ENCODE measurements at regions not wholly inside any gene's neighbourhood (a gene's known extent, or its start where the extent isn't known, plus 50 kb on each side); places are given as distances from the start of the nearest gene placed in this dataset.

GRCh38 chr4:151606061-151606460 is 154.7 kb downstream of the GATB start:
- Mint-ChIP-seq H3K27me3 (peaks cover 8 to 21% (median 15%) of the 10 kb centered on the region in 3 donors), H3K4me3 (no peak overlapping the region), H3K27ac (no peak overlapping the region), H3K4me1 (no peaks in the 10 kb centered on the region), H3K9me3 (peaks cover 0 to 1% (median 0%) of the 10 kb centered on the region in 7 donors), H3K36me3 (no peaks in the 10 kb centered on the region)
- no peak for DNase-seq
- no peak for ATAC-seq (ENCODE audit: low read depth in 2 of 2)

- Mint-ChIP-seq H3K9me3 (no peaks in the 10 kb centered on the region), H3K4me3 (no peak overlapping the region), H3K27me3 (peaks cover 8 to 18% (median 10%) of the 10 kb centered on the region in 3 donors)
Measured at GRCh38 chr4:151610229-151610628, 150.6 kb downstream of the GATB start.

GRCh38 chr4:151611960-151612359 is 148.8 kb downstream of the GATB start:
- H3K27ac Mint-ChIP-seq, result no peak overlapping the region
- no peaks in the 10 kb centered on the region for H3K4me1 Mint-ChIP-seq
- DNase-seq, result no peak
- H3K36me3 Mint-ChIP-seq, result no peaks in the 10 kb centered on the region
- H3K9me3 Mint-ChIP-seq, result no peaks in the 10 kb centered on the region
- peaks cover 8 to 24% (median 10%) of the 10 kb centered on the region in 3 donors for H3K27me3 Mint-ChIP-seq
- ATAC-seq (ENCODE audit: low read depth in 2 of 2), result no peak
- H3K4me3 Mint-ChIP-seq, result no peak overlapping the region

More at GRCh38 chr4:151610229-151610628, 150.6 kb downstream of the GATB start:
- Mint-ChIP-seq H3K4me1 (no peaks in the 10 kb centered on the region), H3K27ac (no peak overlapping the region), H3K36me3 (no peaks in the 10 kb centered on the region)
- ATAC-seq (ENCODE audit: low read depth in 2 of 2) (no peak), DNase-seq (no peak)

- Mint-ChIP-seq H3K27me3 (peaks cover 8 to 30% (median 15%) of the 10 kb centered on the region in 3 donors), H3K27ac (no peak overlapping the region), H3K36me3 (no peaks in the 10 kb centered on the region), H3K9me3 (no peaks in the 10 kb centered on the region), H3K4me1 (no peaks in the 10 kb centered on the region), H3K4me3 (no peak overlapping the region)
- ATAC-seq (ENCODE audit: low read depth in 2 of 2), result no peak
- no peak for DNase-seq
Measured at GRCh38 chr4:151613290-151613689, 147.5 kb downstream of the GATB start.

GRCh38 chr4:151614561-151614960 is 146.2 kb downstream of the GATB start:
- H3K9me3 Mint-ChIP-seq, result no peaks in the 10 kb centered on the region
- H3K27me3 Mint-ChIP-seq, result peaks cover 8 to 31% (median 15%) of the 10 kb centered on the region in 3 donors
- no peak overlapping the region for H3K27ac Mint-ChIP-seq
- no peaks in the 10 kb centered on the region for H3K4me1 Mint-ChIP-seq
- H3K4me3 Mint-ChIP-seq, result no peak overlapping the region
- DNase-seq, result no peak
- no peak for ATAC-seq (ENCODE audit: low read depth in 2 of 2)
- H3K36me3 Mint-ChIP-seq, result no peaks in the 10 kb centered on the region

GRCh38 chr4:151618858-151619257 is 141.9 kb downstream of the GATB start:
- Mint-ChIP-seq H3K4me3 (no peak overlapping the region), H3K27ac (no peak overlapping the region), H3K4me1 (no peaks in the 10 kb centered on the region), H3K27me3 (peaks cover 18 to 38% (median 24%) of the 10 kb centered on the region in 3 donors), H3K9me3 (no peaks in the 10 kb centered on the region), H3K36me3 (no peaks in the 10 kb centered on the region)
- ATAC-seq (ENCODE audit: low read depth in 2 of 2) (no peak), DNase-seq (no peak)

- no peak overlapping the region for H3K27ac Mint-ChIP-seq
- H3K4me3 Mint-ChIP-seq, result no peak overlapping the region
- DNase-seq (no peak), ATAC-seq (ENCODE audit: low read depth in 2 of 2) (no peak)
- no peaks in the 10 kb centered on the region for H3K36me3 Mint-ChIP-seq
- H3K4me1 Mint-ChIP-seq, result no peaks in the 10 kb centered on the region
- H3K9me3 Mint-ChIP-seq, result no peaks in the 10 kb centered on the region
- H3K27me3 Mint-ChIP-seq, result peaks cover 29 to 41% (median 36%) of the 10 kb centered on the region in 3 donors
Measured at GRCh38 chr4:151620066-151620465, 140.7 kb downstream of the GATB start.

Measured in naive B cell (primary cell).